ENCODE measurements at regions not wholly inside any gene's neighbourhood (a gene's known extent, or its start where the extent isn't known, plus 50 kb on each side); places are given as distances from the start of the nearest gene placed in this dataset.

GRCh38 chr12:3350432-3350831, 140.6 kb upstream of the PRMT8 start:
- Histone ChIP-seq H3K4me3 (ENCODE audit: low read depth, low read length) (no peak overlapping the region), H3K36me3 (ENCODE audit: control insufficient read depth, insufficient read depth, low read length) (no peaks in the 10 kb centered on the region), H3K27me3 (ENCODE audit: control insufficient read depth, insufficient read depth, low read length) (peaks cover 8% of the 10 kb centered on the region)
- TF ChIP-seq CTCF (IDR thresholded peaks at IDR 0.05; ENCODE audit: insufficient read depth, low read length, poor library complexity, severe bottlenecking) = no peak
- DNase-seq (ENCODE audit: low read depth) = no peak

GRCh38 chr12:3351731-3352130, 139.3 kb upstream of the PRMT8 start:
- H3K36me3 ChIP-seq (ENCODE audit: control insufficient read depth, insufficient read depth, low read length) = no peaks in the 10 kb centered on the region
- no peak for TF ChIP-seq CTCF (IDR thresholded peaks at IDR 0.05; ENCODE audit: insufficient read depth, low read length, poor library complexity, severe bottlenecking)
- H3K4me3 ChIP-seq (ENCODE audit: low read depth, low read length) = no peak overlapping the region
- DNase-seq (ENCODE audit: low read depth) = no peak
- peaks cover 8% of the 10 kb centered on the region for H3K27me3 ChIP-seq (ENCODE audit: control insufficient read depth, insufficient read depth, low read length)

DNA sequence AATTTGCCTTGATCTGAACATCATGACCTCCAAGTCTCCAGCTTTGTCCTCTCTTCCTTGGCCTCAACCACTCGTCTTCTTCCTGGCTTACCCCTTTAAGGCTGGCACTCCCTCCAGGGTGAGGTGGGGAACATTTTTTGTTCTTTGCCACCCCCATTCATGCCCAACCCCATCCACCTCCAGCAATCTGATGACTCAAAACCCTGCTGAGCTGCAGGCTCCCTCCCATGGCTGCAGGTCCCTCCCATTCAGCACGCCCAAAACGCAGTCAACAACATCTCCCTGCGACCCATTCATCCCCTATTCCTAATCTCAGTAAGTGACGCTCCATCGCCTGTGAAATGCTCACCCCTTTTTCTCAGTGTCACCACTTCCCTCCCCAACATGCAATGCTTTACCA, 138.8 kb upstream of the PRMT8 start:
- no peak for DNase-seq (ENCODE audit: low read depth)
- H3K4me3 ChIP-seq (ENCODE audit: low read depth, low read length) = no peak overlapping the region
- H3K36me3 ChIP-seq (ENCODE audit: control insufficient read depth, insufficient read depth, low read length) = no peaks in the 10 kb centered on the region
- no peak for TF ChIP-seq CTCF (IDR thresholded peaks at IDR 0.05; ENCODE audit: insufficient read depth, low read length, poor library complexity, severe bottlenecking)
- peaks cover 8% of the 10 kb centered on the region for H3K27me3 ChIP-seq (ENCODE audit: control insufficient read depth, insufficient read depth, low read length)

- Histone ChIP-seq H3K27me3 (ENCODE audit: control insufficient read depth, insufficient read depth, low read length) (peaks cover 8% of the 10 kb centered on the region), H3K4me3 (ENCODE audit: low read depth, low read length) (no peak overlapping the region), H3K36me3 (ENCODE audit: control insufficient read depth, insufficient read depth, low read length) (no peaks in the 10 kb centered on the region)
- no peak for TF ChIP-seq CTCF (IDR thresholded peaks at IDR 0.05; ENCODE audit: insufficient read depth, low read length, poor library complexity, severe bottlenecking)
- DNase-seq (ENCODE audit: low read depth) = no peak
Measured at GRCh38 chr12:3353621-3354020, 137.4 kb upstream of the PRMT8 start.

GRCh38 chr12:3354586-3354985, 136.4 kb upstream of the PRMT8 start:
- no peaks in the 10 kb centered on the region for H3K36me3 ChIP-seq (ENCODE audit: control insufficient read depth, insufficient read depth, low read length)
- peaks cover 8% of the 10 kb centered on the region for H3K27me3 ChIP-seq (ENCODE audit: control insufficient read depth, insufficient read depth, low read length)
- TF ChIP-seq CTCF (IDR thresholded peaks at IDR 0.05; ENCODE audit: insufficient read depth, low read length, poor library complexity, severe bottlenecking) = no peak
- no peak overlapping the region for H3K4me3 ChIP-seq (ENCODE audit: low read depth, low read length)
- DNase-seq (ENCODE audit: low read depth) = no peak

GRCh38 chr12:3355378-3355900, 135.6 kb upstream of the PRMT8 start:
- TF ChIP-seq CTCF (IDR thresholded peaks at IDR 0.05; ENCODE audit: insufficient read depth, low read length, poor library complexity, severe bottlenecking) = no peak
- H3K27me3 ChIP-seq (ENCODE audit: control insufficient read depth, insufficient read depth, low read length) = peaks cover 8% of the 10 kb centered on the region

More at GRCh38 chr12:3355378-3355900, 135.6 kb upstream of the PRMT8 start:
- Histone ChIP-seq H3K4me3 (ENCODE audit: low read depth, low read length) (no peak overlapping the region), H3K36me3 (ENCODE audit: control insufficient read depth, insufficient read depth, low read length) (no peaks in the 10 kb centered on the region)
- DNase-seq (ENCODE audit: low read depth) = no peak

All from kidney epithelial cell (primary cell).